ENCODE measurements at regions not wholly inside any gene's neighbourhood (a gene's known extent, or its start where the extent isn't known, plus 50 kb on each side); places are given as distances from the start of the nearest gene placed in this dataset.

DNA sequence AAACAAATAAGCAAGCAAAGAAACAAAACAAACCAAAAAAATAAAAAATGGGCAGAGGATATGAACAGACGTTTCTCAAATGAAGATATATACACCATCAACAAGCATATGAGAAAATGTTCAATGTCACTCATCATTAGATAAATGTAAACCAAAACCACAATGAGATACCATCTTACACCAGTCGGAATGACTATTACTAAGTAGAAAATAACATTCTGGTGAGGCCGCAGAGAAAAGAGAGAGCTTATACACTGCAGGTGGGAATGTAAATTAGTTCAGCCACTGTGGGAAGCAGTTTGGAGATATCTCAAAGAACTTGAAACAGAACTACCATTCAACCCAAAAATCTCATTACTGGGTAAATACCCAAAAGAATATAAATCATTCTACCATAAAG lies 321.0 kb upstream of the SLIT2 start:
- Mint-ChIP-seq H3K27ac (ENCODE audit: unreplicated experiment) (no peak overlapping the region), H3K9me3 (no peaks in the 10 kb centered on the region), H3K4me1 (no peaks in the 10 kb centered on the region), H3K4me3 (no peak overlapping the region), H3K36me3 (ENCODE audit: low read depth) (no peaks in the 10 kb centered on the region), H3K27me3 (ENCODE audit: low read depth) (no peaks in the 10 kb centered on the region)
- DNase-seq (ENCODE audit: low read depth, low spot score) = no peak
- no peak for TF ChIP-seq CTCF (conservative IDR thresholded peaks at IDR 0.05)

DNA sequence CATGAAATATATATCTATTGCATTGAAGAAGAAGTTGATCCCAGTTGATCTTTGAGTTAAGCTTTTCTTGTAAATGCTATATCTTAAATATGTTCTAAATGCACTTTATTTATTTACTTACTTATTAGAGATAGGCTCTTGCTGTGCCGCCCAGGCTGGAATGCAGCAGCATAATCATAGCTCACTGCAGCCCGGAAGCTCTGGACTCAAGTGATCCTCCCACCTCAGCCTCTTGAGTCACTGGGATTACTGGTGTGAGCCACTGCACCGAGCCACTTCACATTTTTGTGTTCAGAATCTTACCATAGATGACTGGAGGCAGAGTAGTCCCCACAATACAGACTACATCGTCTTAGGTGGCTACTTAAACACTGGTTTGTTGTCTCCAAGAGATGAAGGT lies 324.3 kb upstream of the SLIT2 start:
- Mint-ChIP-seq H3K36me3 (ENCODE audit: low read depth) (no peaks in the 10 kb centered on the region), H3K27me3 (ENCODE audit: low read depth) (no peaks in the 10 kb centered on the region), H3K9me3 (no peaks in the 10 kb centered on the region), H3K4me1 (no peaks in the 10 kb centered on the region), H3K27ac (ENCODE audit: unreplicated experiment) (no peak overlapping the region), H3K4me3 (no peak overlapping the region)
- no peak for TF ChIP-seq CTCF (conservative IDR thresholded peaks at IDR 0.05)
- DNase-seq (ENCODE audit: low read depth, low spot score) = no peak

DNA sequence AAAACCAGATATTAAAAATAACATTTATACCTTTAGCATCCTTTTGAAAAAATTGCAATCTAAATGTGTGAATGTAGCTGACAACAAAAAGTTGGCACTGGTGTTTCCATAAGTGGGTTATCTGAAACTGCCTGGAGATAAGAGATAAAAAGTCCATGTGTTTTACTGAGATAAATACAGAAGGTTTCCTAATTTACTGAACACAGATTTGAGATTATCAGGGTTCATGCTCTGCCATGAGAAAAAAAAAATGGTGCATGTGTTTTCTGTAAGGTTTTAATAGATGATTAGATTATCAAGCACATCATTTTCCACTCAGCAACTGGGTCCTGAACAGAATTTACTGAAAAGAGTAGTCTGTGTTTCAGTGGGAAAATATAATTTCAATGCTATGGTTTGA lies 326.2 kb upstream of the SLIT2 start:
- Mint-ChIP-seq H3K4me1 (no peaks in the 10 kb centered on the region), H3K9me3 (peaks cover 3% of the 10 kb centered on the region), H3K4me3 (no peak overlapping the region), H3K36me3 (ENCODE audit: low read depth) (no peaks in the 10 kb centered on the region), H3K27ac (ENCODE audit: unreplicated experiment) (no peak overlapping the region), H3K27me3 (ENCODE audit: low read depth) (no peaks in the 10 kb centered on the region)
- DNase-seq (ENCODE audit: low read depth, low spot score) = no peak
- no peak for TF ChIP-seq CTCF (conservative IDR thresholded peaks at IDR 0.05)

DNA sequence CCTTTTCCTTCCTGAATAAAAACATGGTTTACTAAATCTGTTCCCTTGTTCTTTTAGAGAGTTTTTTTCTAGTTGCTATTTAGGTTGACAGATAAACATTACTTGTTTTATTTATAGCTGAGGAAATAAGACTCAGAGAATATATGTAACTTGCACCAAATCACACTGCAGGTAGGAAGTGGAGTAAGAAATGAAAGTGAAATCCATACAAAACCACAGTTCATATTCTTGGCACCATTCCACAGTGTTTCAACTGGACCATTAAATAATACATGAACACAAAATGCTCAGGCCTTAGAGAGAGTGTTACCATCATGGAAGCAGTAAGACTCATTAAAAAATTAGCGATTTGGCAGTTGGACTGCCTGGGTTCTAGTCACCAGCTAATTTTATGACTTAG lies 326.9 kb upstream of the SLIT2 start:
- DNase-seq (ENCODE audit: low read depth, low spot score) = no peak
- Mint-ChIP-seq H3K4me1 (no peaks in the 10 kb centered on the region), H3K27ac (ENCODE audit: unreplicated experiment) (no peak overlapping the region), H3K36me3 (ENCODE audit: low read depth) (no peaks in the 10 kb centered on the region), H3K4me3 (no peak overlapping the region), H3K27me3 (ENCODE audit: low read depth) (no peaks in the 10 kb centered on the region), H3K9me3 (peaks cover 3% of the 10 kb centered on the region)
- no peak for TF ChIP-seq CTCF (conservative IDR thresholded peaks at IDR 0.05)

DNA sequence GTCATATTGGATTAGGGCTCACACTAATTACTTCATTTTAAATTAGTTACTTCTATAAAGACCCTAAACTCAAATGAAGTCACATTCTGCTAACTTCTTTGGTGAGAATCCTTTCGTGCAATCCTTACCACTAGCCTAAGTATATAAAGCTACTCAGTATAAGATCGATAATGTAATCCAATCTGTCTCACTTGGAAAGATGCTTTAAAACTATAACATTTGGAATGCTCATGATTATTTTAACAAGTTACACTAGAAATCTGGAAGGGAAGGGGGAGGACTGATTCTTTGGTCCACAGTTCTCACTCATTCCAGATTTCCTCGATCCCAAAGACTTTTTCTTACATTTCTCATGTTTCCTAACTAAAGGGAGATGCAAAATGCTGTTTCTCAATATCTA lies 336.4 kb upstream of the SLIT2 start:
- no peaks in the 10 kb centered on the region for H3K27me3 Mint-ChIP-seq (ENCODE audit: low read depth)
- no peak overlapping the region for H3K4me3 Mint-ChIP-seq
- TF ChIP-seq CTCF (conservative IDR thresholded peaks at IDR 0.05) = no peak
- H3K9me3 Mint-ChIP-seq = peaks cover 5% of the 10 kb centered on the region
- H3K27ac Mint-ChIP-seq (ENCODE audit: unreplicated experiment) = no peak overlapping the region
- no peak for DNase-seq (ENCODE audit: low read depth, low spot score)
- no peaks in the 10 kb centered on the region for H3K36me3 Mint-ChIP-seq (ENCODE audit: low read depth)
- no peaks in the 10 kb centered on the region for H3K4me1 Mint-ChIP-seq

DNA sequence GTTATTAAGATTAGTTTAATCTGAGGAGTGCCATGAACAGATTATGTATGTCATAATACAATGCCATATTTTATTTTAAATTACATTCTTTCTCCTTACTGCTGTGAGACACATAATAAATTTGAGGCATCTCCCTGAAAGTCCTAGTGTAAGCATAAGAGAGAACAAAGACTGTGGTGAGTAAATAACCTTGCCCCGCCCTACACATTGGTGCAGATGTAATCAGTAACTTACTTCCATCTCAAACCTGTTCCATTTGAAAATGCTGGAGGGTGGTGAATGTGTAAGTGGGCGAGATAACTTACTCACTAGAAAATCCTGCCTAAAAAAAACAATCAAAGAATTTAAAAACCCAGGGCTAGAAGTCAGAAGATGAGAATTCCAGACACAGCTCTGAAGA lies 338.1 kb upstream of the SLIT2 start:
- Mint-ChIP-seq H3K27me3 (ENCODE audit: low read depth) (no peaks in the 10 kb centered on the region), H3K4me1 (no peaks in the 10 kb centered on the region), H3K4me3 (no peak overlapping the region), H3K36me3 (ENCODE audit: low read depth) (no peaks in the 10 kb centered on the region), H3K27ac (ENCODE audit: unreplicated experiment) (no peak overlapping the region), H3K9me3 (peaks cover 5% of the 10 kb centered on the region)
- DNase-seq (ENCODE audit: low read depth, low spot score) = no peak
- TF ChIP-seq CTCF (conservative IDR thresholded peaks at IDR 0.05) = no peak
